Spinal cord (tissue), 9 donors: ENCODE measurements at regions not wholly inside any gene's neighbourhood (a gene's known extent, or its start where the extent isn't known, plus 50 kb on each side); places are given as distances from the start of the nearest gene placed in this dataset.

Experiments
- DNase-seq, 6 donors: peaks; one replicate each; pipeline versions ENCODE4 v3.0.0 to v3.0.0-alpha.2; 2013 to 2015; ENCODE audit warnings: low spot score in 6 of 6, low read depth in 4 of 6
- H3K27ac ChIP-seq: one replicate; pipeline ENCODE4 v1.5.1; 2013; ENCODE audit warnings: low read depth, low read length, control low read depth
- H3K27me3 ChIP-seq: one replicate; pipeline ENCODE4 v1.6.1; 2013; ENCODE audit warnings: low read length; ENCODE audit not compliant: control insufficient read depth, insufficient read depth
- H3K36me3 ChIP-seq: one replicate; pipeline ENCODE4 v1.6.1; 2013; ENCODE audit warnings: low read length; ENCODE audit not compliant: control insufficient read depth, insufficient read depth
- H3K4me1 ChIP-seq: one replicate; pipeline ENCODE4 v1.6.1; 2013; ENCODE audit warnings: low read length; ENCODE audit not compliant: control insufficient read depth, insufficient read depth
- H3K4me3 ChIP-seq: one replicate; pipeline ENCODE4 v1.5.1; 2013; ENCODE audit warnings: low read depth, low read length, control low read depth
- H3K9me3 ChIP-seq: one replicate; pipeline ENCODE4 v1.6.1; 2013; ENCODE audit warnings: low read length; ENCODE audit not compliant: control insufficient read depth, insufficient read depth
- WGBS: methylation state at CpG from one replicate; pipeline ENCODE4 v1.1.5; 2013; ENCODE audit warnings: missing lambda C conversion rate; ENCODE audit not compliant: insufficient coverage; 5-methylcytosine and 5-hydroxymethylcytosine counted together
- donor health status: healthy.

GRCh38 chr13:76758257-76758656 lies 127.9 kb downstream of the KCTD12 start:
- no peaks in the 10 kb centered on the region for H3K36me3 ChIP-seq
- peak in 2 of 6 donors; percentile 16 to 17 for DNase-seq

GRCh38 chr13:76756451-76756850 lies 129.8 kb downstream of the KCTD12 start:
- Histone ChIP-seq H3K4me1 (no peaks in the 10 kb centered on the region), H3K9me3 (no peaks in the 10 kb centered on the region), H3K4me3 (no peak overlapping the region), H3K27me3 (no peaks in the 10 kb centered on the region), H3K27ac (no peak overlapping the region), H3K36me3 (no peaks in the 10 kb centered on the region)
- 67% methylated on average over 1 of the region's 2 CpGs for WGBS
- no peak for DNase-seq

More at GRCh38 chr13:76758257-76758656, 127.9 kb downstream of the KCTD12 start:
- H3K27me3 ChIP-seq, result no peaks in the 10 kb centered on the region
- no peak overlapping the region for H3K27ac ChIP-seq
- H3K9me3 ChIP-seq, result no peaks in the 10 kb centered on the region
- no peaks in the 10 kb centered on the region for H3K4me1 ChIP-seq
- H3K4me3 ChIP-seq, result no peak overlapping the region

GRCh38 chr13:76754414-76754813 lies 131.8 kb downstream of the KCTD12 start:
- WGBS, result 75% methylated on average over 2 of the region's 4 CpGs
- Histone ChIP-seq H3K4me1 (no peaks in the 10 kb centered on the region), H3K4me3 (no peak overlapping the region), H3K9me3 (no peaks in the 10 kb centered on the region), H3K27ac (no peak overlapping the region), H3K36me3 (no peaks in the 10 kb centered on the region), H3K27me3 (no peaks in the 10 kb centered on the region)
- no peak for DNase-seq

- H3K9me3 ChIP-seq, result no peaks in the 10 kb centered on the region
- WGBS, result 94% methylated on average over 3 of the region's 3 CpGs
- H3K36me3 ChIP-seq, result no peaks in the 10 kb centered on the region
- no peaks in the 10 kb centered on the region for H3K4me1 ChIP-seq
- no peak for DNase-seq
- no peak overlapping the region for H3K27ac ChIP-seq
- no peak overlapping the region for H3K4me3 ChIP-seq
- H3K27me3 ChIP-seq, result no peaks in the 10 kb centered on the region
Measured at GRCh38 chr13:76751278-76751677, 134.9 kb downstream of the KCTD12 start.

- no peak for DNase-seq
- no peak overlapping the region for H3K4me3 ChIP-seq
- H3K27ac ChIP-seq, result no peak overlapping the region
- H3K27me3 ChIP-seq, result no peaks in the 10 kb centered on the region
- H3K4me1 ChIP-seq, result no peaks in the 10 kb centered on the region
- no peaks in the 10 kb centered on the region for H3K9me3 ChIP-seq
- no peaks in the 10 kb centered on the region for H3K36me3 ChIP-seq
Measured at GRCh38 chr13:76750126-76750525, 136.1 kb downstream of the KCTD12 start.

- H3K9me3 ChIP-seq, result no peaks in the 10 kb centered on the region
- WGBS, result 60% methylated on average over 2 of the region's 3 CpGs
- no peaks in the 10 kb centered on the region for H3K27me3 ChIP-seq
- no peak overlapping the region for H3K27ac ChIP-seq
- H3K4me3 ChIP-seq, result no peak overlapping the region
- H3K36me3 ChIP-seq, result no peaks in the 10 kb centered on the region
- no peaks in the 10 kb centered on the region for H3K4me1 ChIP-seq
- DNase-seq, result peak in 1 of 6 donors; percentile 62
Measured at GRCh38 chr13:76745261-76746200, 140.7 kb downstream of the KCTD12 start.

GRCh38 chr13:76741624-76742023 lies 144.6 kb downstream of the KCTD12 start:
- DNase-seq, result no peak
- WGBS, result no CpG with 5 or more reads among the region's 1 CpG
- H3K4me1 ChIP-seq, result no peaks in the 10 kb centered on the region
- no peak overlapping the region for H3K27ac ChIP-seq
- H3K9me3 ChIP-seq, result no peaks in the 10 kb centered on the region
- H3K4me3 ChIP-seq, result no peak overlapping the region
- H3K27me3 ChIP-seq, result no peaks in the 10 kb centered on the region
- no peaks in the 10 kb centered on the region for H3K36me3 ChIP-seq

GRCh38 chr13:76741046-76741445 lies 145.2 kb downstream of the KCTD12 start:
- H3K27ac ChIP-seq, result no peak overlapping the region
- H3K27me3 ChIP-seq, result no peaks in the 10 kb centered on the region
- H3K4me3 ChIP-seq, result no peak overlapping the region
- H3K4me1 ChIP-seq, result no peaks in the 10 kb centered on the region
- H3K9me3 ChIP-seq, result no peaks in the 10 kb centered on the region
- DNase-seq, result no peak
- WGBS, result 100% methylated on average over 1 of the region's 1 CpG
- no peaks in the 10 kb centered on the region for H3K36me3 ChIP-seq

GRCh38 chr13:76738616-76739015 lies 147.6 kb downstream of the KCTD12 start:
- H3K4me1 ChIP-seq, result no peaks in the 10 kb centered on the region
- DNase-seq, result no peak
- H3K27me3 ChIP-seq, result no peaks in the 10 kb centered on the region
- no peaks in the 10 kb centered on the region for H3K9me3 ChIP-seq
- no peak overlapping the region for H3K4me3 ChIP-seq
- no peak overlapping the region for H3K27ac ChIP-seq
- WGBS, result no CpG with 5 or more reads among the region's 3 CpGs
- H3K36me3 ChIP-seq, result no peaks in the 10 kb centered on the region

GRCh38 chr13:76737526-76737925 lies 148.7 kb downstream of the KCTD12 start:
- no peaks in the 10 kb centered on the region for H3K4me1 ChIP-seq
- H3K27me3 ChIP-seq, result no peaks in the 10 kb centered on the region
- no peaks in the 10 kb centered on the region for H3K9me3 ChIP-seq
- DNase-seq, result no peak
- H3K27ac ChIP-seq, result no peak overlapping the region
- no peaks in the 10 kb centered on the region for H3K36me3 ChIP-seq
- WGBS, result 79% methylated on average over 2 of the region's 3 CpGs
- no peak overlapping the region for H3K4me3 ChIP-seq
